H9 (cell line): ENCODE measurements at regions not wholly inside any gene's neighbourhood (a gene's known extent, or its start where the extent isn't known, plus 50 kb on each side); places are given as distances from the start of the nearest gene placed in this dataset.

Experiments
- DNase-seq: peaks from one replicate; pipeline ENCODE4 v3.0.0-alpha.2; 2017
- H2AFZ ChIP-seq: one replicate; pipeline ENCODE4 v1.6.1; 2013; ENCODE audit warnings: mild to moderate bottlenecking, low read length, control low read depth, moderate library complexity
- H2AK5ac ChIP-seq: 2 replicates; pipeline ENCODE4 v1.6.1; 2013; ENCODE audit warnings: low read length, control low read depth, mixed read lengths; ENCODE audit not compliant: insufficient read length
- H2BK120ac ChIP-seq: one replicate; pipeline ENCODE4 v1.6.1; 2013; ENCODE audit warnings: low read depth, mild to moderate bottlenecking, low read length, control low read depth, inconsistent platforms; ENCODE audit not compliant: poor library complexity, severe bottlenecking
- H2BK12ac ChIP-seq: 2 replicates; pipeline ENCODE4 v1.6.1; 2013; ENCODE audit warnings: low read length, control low read depth, mixed read lengths, low read depth; ENCODE audit not compliant: insufficient read length
- H2BK15ac ChIP-seq: 2 replicates; pipeline ENCODE4 v1.6.1; 2013; ENCODE audit warnings: low read depth, low read length, control low read depth
- H2BK20ac ChIP-seq: one replicate; pipeline ENCODE4 v1.6.1; 2013; ENCODE audit warnings: low read depth, mild to moderate bottlenecking, low read length, control low read depth, inconsistent platforms; ENCODE audit not compliant: poor library complexity, severe bottlenecking
- H2BK5ac ChIP-seq: 2 replicates; pipeline ENCODE4 v1.6.1; 2013; ENCODE audit warnings: low read length, control low read depth, mixed read lengths; ENCODE audit not compliant: insufficient read length
- H3K14ac ChIP-seq: 2 replicates; pipeline ENCODE4 v1.6.1; 2013; ENCODE audit warnings: low read length, control low read depth; ENCODE audit not compliant: insufficient read depth
- H3K18ac ChIP-seq: 2 replicates; pipeline ENCODE4 v1.6.1; 2013; ENCODE audit warnings: low read depth, mild to moderate bottlenecking, mixed read lengths, low read length, control low read depth; ENCODE audit not compliant: insufficient read length
- H3K23ac ChIP-seq: 2 replicates; pipeline ENCODE4 v1.6.1; 2013; ENCODE audit warnings: low read length, control low read depth, mixed read lengths, low read depth; ENCODE audit not compliant: insufficient read length
- H3K23me2 ChIP-seq: 2 replicates; pipeline ENCODE4 v1.6.1; 2013; ENCODE audit warnings: low read depth, mild to moderate bottlenecking, mixed read lengths, low read length, control low read depth; ENCODE audit not compliant: insufficient read length, poor library complexity, severe bottlenecking
- H3K27ac ChIP-seq: 2 replicates; pipeline ENCODE4 v1.5.1; 2013; ENCODE audit warnings: low read length, control low read depth, mixed read lengths, low read depth; ENCODE audit not compliant: insufficient read length
- H3K27me3 ChIP-seq: 2 replicates; pipeline ENCODE4 v1.6.1; 2013; ENCODE audit warnings: low read length, control low read depth, inconsistent platforms; ENCODE audit not compliant: insufficient read depth
- H3K4ac ChIP-seq: 2 replicates; pipeline ENCODE4 v1.6.1; 2013; ENCODE audit warnings: low read depth, mild to moderate bottlenecking, control low read depth, inconsistent platforms, low read length, moderate library complexity
- H3K4me1 ChIP-seq: 2 replicates; pipeline ENCODE4 v1.6.1; 2013; ENCODE audit warnings: low read length, control low read depth, inconsistent platforms; ENCODE audit not compliant: insufficient read depth
- H3K4me2 ChIP-seq: 2 replicates; pipeline ENCODE4 v1.6.1; 2013; ENCODE audit warnings: low read length, control low read depth, mixed read lengths; ENCODE audit not compliant: insufficient read length, insufficient read depth
- H3K56ac ChIP-seq: 2 replicates; pipeline ENCODE4 v1.6.1; 2013; ENCODE audit warnings: low read depth, mild to moderate bottlenecking, mixed read lengths, low read length, control low read depth; ENCODE audit not compliant: insufficient read length
- H3K79me1 ChIP-seq: 2 replicates; pipeline ENCODE4 v1.6.1; 2013; ENCODE audit warnings: low read depth, mild to moderate bottlenecking, moderate library complexity, low read length, control low read depth, inconsistent platforms; ENCODE audit not compliant: insufficient read depth, poor library complexity, severe bottlenecking
- H3K79me2 ChIP-seq: 2 replicates; pipeline ENCODE4 v1.6.1; 2013; ENCODE audit warnings: low read length, control low read depth, inconsistent platforms; ENCODE audit not compliant: insufficient read depth
- H3K9ac ChIP-seq: 2 replicates; pipeline ENCODE4 v1.6.1; 2013; ENCODE audit warnings: low read length, control low read depth, mixed read lengths; ENCODE audit not compliant: insufficient read length; ENCODE audit errors: extremely low read depth
- H3K9me3 ChIP-seq: one replicate; pipeline ENCODE4 v1.6.1; 2013; ENCODE audit warnings: low read depth, low read length, inconsistent platforms; ENCODE audit not compliant: control insufficient read depth
- H3T11ph ChIP-seq: one replicate; pipeline ENCODE4 v1.6.1; 2013; ENCODE audit warnings: mild to moderate bottlenecking, low read length, control low read depth, inconsistent platforms
- H4K20me1 ChIP-seq: one replicate; pipeline ENCODE4 v1.6.1; 2013; ENCODE audit not compliant: control insufficient read depth, insufficient read length, insufficient read depth
- H4K5ac ChIP-seq: 2 replicates; pipeline ENCODE4 v1.6.1; 2013; ENCODE audit warnings: low read depth, mild to moderate bottlenecking, mixed read lengths, low read length, control low read depth; ENCODE audit not compliant: insufficient read length
- H4K8ac ChIP-seq: replicated peaks from 2 replicates; pipeline ENCODE4 v1.6.1; 2013; ENCODE audit warnings: low read length, control low read depth, mixed read lengths, low read depth; ENCODE audit not compliant: insufficient read length
- H4K91ac ChIP-seq: 2 replicates; pipeline ENCODE4 v1.6.1; 2013; ENCODE audit warnings: low read depth, mild to moderate bottlenecking, moderate library complexity, mixed read lengths, low read length, control low read depth; ENCODE audit not compliant: insufficient read length
- H3K27ac Mint-ChIP-seq, 3 experiments: 2 replicates in 2 of 3; 3 replicates in 1 of 3; pipeline ENCODE4 v1.8.0; 2020 to 2021; ENCODE audit warnings: mixed read lengths in 3 of 3, mild to moderate bottlenecking in 1 of 3, moderate library complexity in 1 of 3
- H3K27me3 Mint-ChIP-seq: 2 replicates; pipeline ENCODE4 v1.8.0; 2021; ENCODE audit warnings: low read depth, mild to moderate bottlenecking, moderate library complexity, mixed read lengths
- H3K36me3 Mint-ChIP-seq, 3 experiments: 2 replicates in 2 of 3; 3 replicates in 1 of 3; pipeline ENCODE4 v1.8.0; 2020 to 2021; ENCODE audit warnings: low read depth in 3 of 3, mixed read lengths in 3 of 3; ENCODE audit not compliant: insufficient read depth in 1 of 3
- H3K4me1 Mint-ChIP-seq, 2 experiments: 2 replicates each; pipeline ENCODE4 v1.8.0; 2020; ENCODE audit warnings: mixed read lengths in 2 of 2
- H3K4me3 Mint-ChIP-seq, 2 experiments: 2 replicates in 1 of 2; 3 replicates in 1 of 2; pipeline ENCODE4 v1.8.0; 2020 to 2021; ENCODE audit warnings: mild to moderate bottlenecking in 2 of 2, mixed read lengths in 2 of 2, moderate library complexity in 1 of 2
- H3K9me3 Mint-ChIP-seq, 2 experiments: 2 replicates in 1 of 2; 3 replicates in 1 of 2; pipeline ENCODE4 v1.8.0; 2020; ENCODE audit warnings: mild to moderate bottlenecking in 2 of 2, mixed read lengths in 2 of 2, moderate library complexity in 1 of 2
- WGBS: extraction: QIAGEN DNeasy Blood & Tissue Kit; methylation state at CpG from one replicate; pipeline ENCODE4 v1.1.7; 2013; ENCODE audit warnings: missing lambda C conversion rate, low lambda C conversion rate, mixed read lengths; ENCODE audit not compliant: insufficient read length; ENCODE audit errors: extremely low coverage; 5-methylcytosine and 5-hydroxymethylcytosine counted together
- TF ChIP-seq, protein P1 (sequence below): fragments of 200-600 bp; sonication (generic); conservative IDR thresholded peaks from 3 replicates; pipeline ENCODE4 v1.8.0; 2021; ENCODE audit warnings: antibody characterized with exemption, mild to moderate bottlenecking

- H4K91ac ChIP-seq = no peak overlapping the region
- peaks cover 12% of the 10 kb centered on the region for H3K4me1 ChIP-seq
- Mint-ChIP-seq H3K4me3 (no peak overlapping the region), H3K27me3 (no peaks in the 10 kb centered on the region), H3K4me1 (peaks cover 27 to 33% of the 10 kb centered on the region in 2 experiments), H3K9me3 (peaks cover 3 to 9% of the 10 kb centered on the region in 2 experiments), H3K36me3 (peaks cover 0 to 7% (median 4%) of the 10 kb centered on the region in 3 experiments; a peak in 5 of 7 replicates), H3K27ac (no peak overlapping the region)
- no peak overlapping the region for H3K4me2 ChIP-seq
- H2AK5ac ChIP-seq = no peak overlapping the region
- H3K79me2 ChIP-seq = no peaks in the 10 kb centered on the region
- no peak overlapping the region for H2BK20ac ChIP-seq
- WGBS = no CpG with 5 or more reads among the region's 16 CpGs
- H3K79me1 ChIP-seq = no peaks in the 10 kb centered on the region
- TF ChIP-seq, protein P1, sequence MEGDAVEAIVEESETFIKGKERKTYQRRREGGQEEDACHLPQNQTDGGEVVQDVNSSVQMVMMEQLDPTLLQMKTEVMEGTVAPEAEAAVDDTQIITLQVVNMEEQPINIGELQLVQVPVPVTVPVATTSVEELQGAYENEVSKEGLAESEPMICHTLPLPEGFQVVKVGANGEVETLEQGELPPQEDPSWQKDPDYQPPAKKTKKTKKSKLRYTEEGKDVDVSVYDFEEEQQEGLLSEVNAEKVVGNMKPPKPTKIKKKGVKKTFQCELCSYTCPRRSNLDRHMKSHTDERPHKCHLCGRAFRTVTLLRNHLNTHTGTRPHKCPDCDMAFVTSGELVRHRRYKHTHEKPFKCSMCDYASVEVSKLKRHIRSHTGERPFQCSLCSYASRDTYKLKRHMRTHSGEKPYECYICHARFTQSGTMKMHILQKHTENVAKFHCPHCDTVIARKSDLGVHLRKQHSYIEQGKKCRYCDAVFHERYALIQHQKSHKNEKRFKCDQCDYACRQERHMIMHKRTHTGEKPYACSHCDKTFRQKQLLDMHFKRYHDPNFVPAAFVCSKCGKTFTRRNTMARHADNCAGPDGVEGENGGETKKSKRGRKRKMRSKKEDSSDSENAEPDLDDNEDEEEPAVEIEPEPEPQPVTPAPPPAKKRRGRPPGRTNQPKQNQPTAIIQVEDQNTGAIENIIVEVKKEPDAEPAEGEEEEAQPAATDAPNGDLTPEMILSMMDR = no peak
- H3K4ac ChIP-seq = no peak overlapping the region
- H3K9me3 ChIP-seq = no peaks in the 10 kb centered on the region
- H4K8ac ChIP-seq = no peak overlapping the region
- H4K20me1 ChIP-seq = no peaks in the 10 kb centered on the region
- no peaks in the 10 kb centered on the region for H3K23me2 ChIP-seq
- H2BK12ac ChIP-seq = no peak overlapping the region
- no peaks in the 10 kb centered on the region for H3K27me3 ChIP-seq
- H3K27ac ChIP-seq = no peak overlapping the region
- H4K5ac ChIP-seq = no peak overlapping the region
- H3K14ac ChIP-seq = no peak overlapping the region
- H2BK120ac ChIP-seq = no peak overlapping the region
- H2AFZ ChIP-seq = no peak overlapping the region
- no peak for DNase-seq
- no peak overlapping the region for H3K23ac ChIP-seq
- no peak overlapping the region for H3K18ac ChIP-seq
- no peak overlapping the region for H3K9ac ChIP-seq
- H2BK15ac ChIP-seq = no peak overlapping the region
- H3K56ac ChIP-seq = no peak overlapping the region
- no peak overlapping the region for H3T11ph ChIP-seq
- H2BK5ac ChIP-seq = no peak overlapping the region
These were observed 88.8 kb downstream of the CDC42EP3 start for GRCh38 chr2:37582481-37583220.
